Ishikawa (cell line): ENCODE measurements at regions not wholly inside any gene's neighbourhood (a gene's known extent, or its start where the extent isn't known, plus 50 kb on each side); places are given as distances from the start of the nearest gene placed in this dataset.

Experiments
- CEBPB ChIP-seq: IDR thresholded peaks from 2 replicates; pipeline ENCODE4 v1.6.1; 2012
- CREB1 ChIP-seq: IDR thresholded peaks from 2 replicates; pipeline ENCODE4 v1.6.1; 2012; ENCODE audit warnings: low read depth
- EGR1 ChIP-seq: IDR thresholded peaks from 2 replicates; pipeline ENCODE4 v1.6.1; 2012
- EP300 ChIP-seq: IDR thresholded peaks from 2 replicates; pipeline ENCODE4 v1.6.1; 2012; ENCODE audit warnings: borderline replicate concordance
- FOXM1 ChIP-seq: IDR thresholded peaks from 2 replicates; pipeline ENCODE4 v1.6.1; 2012; ENCODE audit warnings: low read depth, borderline replicate concordance
- NFIC ChIP-seq: IDR thresholded peaks from 2 replicates; pipeline ENCODE4 v1.6.1; 2012
- RAD21 ChIP-seq: IDR thresholded peaks from 2 replicates; pipeline ENCODE4 v1.6.1; 2012; ENCODE audit warnings: low read depth
- REST ChIP-seq: IDR thresholded peaks from 2 replicates; pipeline ENCODE4 v1.6.1; 2012; ENCODE audit warnings: low read depth, mild to moderate bottlenecking
- TAF1 ChIP-seq: IDR thresholded peaks from 2 replicates; pipeline ENCODE4 v1.6.1; 2012; ENCODE audit warnings: low read depth, mild to moderate bottlenecking
- TCF12 ChIP-seq: IDR thresholded peaks from 2 replicates; pipeline ENCODE4 v1.6.1; 2012; ENCODE audit warnings: low read depth
- TEAD4 ChIP-seq: IDR thresholded peaks from 2 replicates; pipeline ENCODE4 v1.6.1; 2012
- YY1 ChIP-seq: IDR thresholded peaks from 2 replicates; pipeline ENCODE4 v1.6.1; 2012; ENCODE audit warnings: low read depth
- ZBTB7A ChIP-seq: IDR thresholded peaks from 2 replicates; pipeline ENCODE4 v1.6.1; 2012; ENCODE audit warnings: low read depth
- TF ChIP-seq, protein P1 (sequence below): IDR thresholded peaks from 2 replicates; pipeline ENCODE4 v1.6.1; 2012

DNA sequence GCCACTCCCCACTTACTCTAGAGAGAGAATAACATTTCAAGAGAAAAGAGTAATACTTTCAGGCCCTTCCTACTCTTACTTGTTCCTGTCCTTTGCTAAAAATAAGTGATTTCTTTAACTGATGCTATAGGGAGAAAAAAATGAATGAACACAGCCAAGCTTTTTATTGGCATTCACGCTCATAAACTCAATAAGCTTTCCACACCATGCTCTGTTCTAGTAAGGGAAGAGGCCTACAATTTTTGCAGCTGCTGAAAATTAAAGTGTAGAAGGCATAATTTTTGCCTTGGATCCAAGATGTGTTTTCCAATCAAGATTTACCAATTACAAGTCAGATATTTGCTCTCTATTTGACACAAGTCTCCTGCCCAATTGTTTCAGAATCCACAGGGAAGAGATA lies 188.1 kb upstream of the RGS18 start:
- TF ChIP-seq FOXM1, result no peak
- TF ChIP-seq REST, result no peak
- TF ChIP-seq, protein P1, sequence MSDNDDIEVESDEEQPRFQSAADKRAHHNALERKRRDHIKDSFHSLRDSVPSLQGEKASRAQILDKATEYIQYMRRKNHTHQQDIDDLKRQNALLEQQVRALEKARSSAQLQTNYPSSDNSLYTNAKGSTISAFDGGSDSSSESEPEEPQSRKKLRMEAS, result no peak
- TF ChIP-seq CEBPB, result no peak
- TF ChIP-seq TAF1, result no peak
- no peak for TF ChIP-seq YY1
- no peak for TF ChIP-seq RAD21
- no peak for TF ChIP-seq TCF12
- no peak for TF ChIP-seq TEAD4
- TF ChIP-seq EP300, result no peak
- TF ChIP-seq EGR1, result no peak
- TF ChIP-seq ZBTB7A, result no peak
- TF ChIP-seq NFIC, result no peak
- no peak for TF ChIP-seq CREB1
